ENCODE measurements at regions not wholly inside any gene's neighbourhood (a gene's known extent, or its start where the extent isn't known, plus 50 kb on each side); places are given as distances from the start of the nearest gene placed in this dataset.

GRCh38 chr3:118817748-118818165, 216.9 kb downstream of the IGSF11 start:
- no peaks in the 10 kb centered on the region for H3K9me3 ChIP-seq (replicated peaks in 1 of 3)
- WGBS, 4 donors = 20 to 23% (median 21%) methylated on average over 5 of the region's 5 CpGs
- DNase-seq = peak; percentile 21 to 71 (median 50)
- H3K4me1 ChIP-seq (replicated peaks in 1 of 2) = no peaks in the 10 kb centered on the region
- H3K4me3 ChIP-seq = no peak overlapping the region
- no peaks in the 10 kb centered on the region for H3K36me3 ChIP-seq (replicated peaks in 1 of 2)
- TF ChIP-seq POLR2A (IDR thresholded peaks at IDR 0.05) (no peak), CTCF (IDR thresholded peaks at IDR 0.05) (peak; percentile 50 to 81 (median 68))
- no peaks in the 10 kb centered on the region for H3K27me3 ChIP-seq
- no peak overlapping the region for H3K27ac ChIP-seq
- intact Hi-C loops (cut with DNase I) = no loop called here

- no peak for DNase-seq
- no peaks in the 10 kb centered on the region for H3K4me1 ChIP-seq (replicated peaks in 1 of 2)
- intact Hi-C loops (cut with DNase I) = no loop called here
- H3K9me3 ChIP-seq (replicated peaks in 1 of 3) = no peaks in the 10 kb centered on the region
- no peak overlapping the region for H3K27ac ChIP-seq
- H3K27me3 ChIP-seq = no peaks in the 10 kb centered on the region
- no peaks in the 10 kb centered on the region for H3K36me3 ChIP-seq (replicated peaks in 1 of 2)
- H3K4me3 ChIP-seq = no peak overlapping the region
- TF ChIP-seq POLR2A (IDR thresholded peaks at IDR 0.05) = no peak
- no peak for TF ChIP-seq CTCF (IDR thresholded peaks at IDR 0.05)
- 67 to 83% (median 76%) methylated on average over 2 of the region's 2 CpGs for WGBS, 4 donors
These were observed 216.3 kb downstream of the IGSF11 start for GRCh38 chr3:118818386-118818785.

- H3K27ac ChIP-seq = no peak overlapping the region
- TF ChIP-seq CTCF (IDR thresholded peaks at IDR 0.05) (no peak), POLR2A (IDR thresholded peaks at IDR 0.05) (no peak)
- intact Hi-C loops (cut with DNase I) = no loop called here
- 63 to 84% (median 73%) methylated on average over 2 of the region's 2 CpGs for WGBS, 4 donors
- H3K4me3 ChIP-seq = no peak overlapping the region
- H3K27me3 ChIP-seq = no peaks in the 10 kb centered on the region
- no peaks in the 10 kb centered on the region for H3K4me1 ChIP-seq (replicated peaks in 1 of 2)
- no peaks in the 10 kb centered on the region for H3K9me3 ChIP-seq (replicated peaks in 1 of 3)
- no peak for DNase-seq
- H3K36me3 ChIP-seq (replicated peaks in 1 of 2) = no peaks in the 10 kb centered on the region
These were observed 211.0 kb downstream of the IGSF11 start for GRCh38 chr3:118823626-118824025.

GRCh38 chr3:118827446-118827845, 207.2 kb downstream of the IGSF11 start:
- no peaks in the 10 kb centered on the region for H3K36me3 ChIP-seq (replicated peaks in 1 of 2)
- intact Hi-C loops (cut with DNase I) = no loop called here
- no peak for TF ChIP-seq POLR2A (IDR thresholded peaks at IDR 0.05)
- TF ChIP-seq CTCF (IDR thresholded peaks at IDR 0.05) = no peak
- no peaks in the 10 kb centered on the region for H3K27me3 ChIP-seq
- H3K4me3 ChIP-seq = no peak overlapping the region
- H3K9me3 ChIP-seq (replicated peaks in 1 of 3) = no peaks in the 10 kb centered on the region
- H3K4me1 ChIP-seq (replicated peaks in 1 of 2) = no peaks in the 10 kb centered on the region
- WGBS, 4 donors = 88 to 93% (median 90%) methylated on average over 3 of the region's 3 CpGs
- no peak overlapping the region for H3K27ac ChIP-seq
- no peak for DNase-seq

Measured in adrenal gland (tissue), 9 donors.